SK-N-SH treated with all-trans-retinoic acid at 6 μM for 48 hours (cell line): ENCODE measurements at regions not wholly inside any gene's neighbourhood (a gene's known extent, or its start where the extent isn't known, plus 50 kb on each side); places are given as distances from the start of the nearest gene placed in this dataset.
A peak's percentile ranks its signal among the peaks of the same experiment; 100 is the strongest.

Experiments used
- ATAC-seq: fragments of 200-7000 bp; cut with Tn5 transposase; 3 replicates; pipeline ENCODE4 v1.9.1; 2020; ENCODE audit warnings: mild to moderate bottlenecking, moderate library complexity
- ARNTL ChIP-seq: fragments of 450-650 bp; formaldehyde crosslinking; IDR thresholded peaks from 2 replicates; pipeline ENCODE4 v1.5.0; 2020; ENCODE audit warnings: low read depth, mild to moderate bottlenecking, moderate library complexity, borderline replicate concordance
- BACH2 ChIP-seq: fragments of 250-450 bp; sonication (Bioruptor Pico); IDR thresholded peaks from 2 replicates; pipeline ENCODE4 v1.9.0; 2021; ENCODE audit warnings: mild to moderate bottlenecking, borderline replicate concordance
- CREB5 ChIP-seq: fragments of 250-450 bp; sonication (Bioruptor Pico); IDR thresholded peaks from 2 replicates; pipeline ENCODE4 v1.5.1; 2020; ENCODE audit warnings: low read depth, mild to moderate bottlenecking, moderate library complexity
- CSDC2 ChIP-seq: fragments of 250-450 bp; sonication (Bioruptor Pico); IDR thresholded peaks from 2 replicates; pipeline ENCODE4 v1.5.0; 2020; ENCODE audit warnings: mild to moderate bottlenecking, moderate library complexity
- CSRNP3 ChIP-seq: fragments of 250-450 bp; sonication (Bioruptor Pico); IDR thresholded peaks from 2 replicates; pipeline ENCODE4 v1.5.1; 2021; ENCODE audit warnings: mild to moderate bottlenecking, moderate library complexity
- ESRRG ChIP-seq: fragments of 250-450 bp; sonication (Bioruptor Pico); IDR thresholded peaks from 2 replicates; pipeline ENCODE4 v1.6.1; 2021; ENCODE audit warnings: mild to moderate bottlenecking
- GLIS3 ChIP-seq: fragments of 250-450 bp; sonication (Bioruptor Pico); IDR thresholded peaks from 2 replicates; pipeline ENCODE4 v1.5.0; 2020; ENCODE audit warnings: mild to moderate bottlenecking, moderate library complexity
- ISL1 ChIP-seq: fragments of 250-450 bp; sonication (Bioruptor Pico); IDR thresholded peaks from 2 replicates; pipeline ENCODE4 v2.1.2; 2022; ENCODE audit warnings: mild to moderate bottlenecking, moderate library complexity
- OSR1 ChIP-seq: fragments of 250-450 bp; sonication (Bioruptor Pico); IDR thresholded peaks from 2 replicates; pipeline ENCODE4 v1.8.0; 2022; ENCODE audit warnings: moderate library complexity, mild to moderate bottlenecking, inconsistent platforms
- PATZ1 ChIP-seq: fragments of 250-450 bp; sonication (Bioruptor Pico); IDR thresholded peaks from 2 replicates; pipeline ENCODE4 v1.8.0; 2020; ENCODE audit warnings: mild to moderate bottlenecking, moderate library complexity, borderline replicate concordance
- POU6F1 ChIP-seq: fragments of 250-450 bp; sonication (Bioruptor Pico); IDR thresholded peaks from 2 replicates; pipeline ENCODE4 v1.8.0; 2021; ENCODE audit warnings: low read depth, mild to moderate bottlenecking, moderate library complexity, borderline replicate concordance
- PPARA ChIP-seq: fragments of 250-450 bp; sonication (Bioruptor Pico); IDR thresholded peaks from 2 replicates; pipeline ENCODE4 v1.5.0; 2020; ENCODE audit warnings: mild to moderate bottlenecking, borderline replicate concordance
- RARB ChIP-seq: fragments of 250-450 bp; sonication (Bioruptor Pico); IDR thresholded peaks from 2 replicates; pipeline ENCODE4 v1.8.0; 2021; ENCODE audit warnings: mild to moderate bottlenecking, moderate library complexity
- SNAI2 ChIP-seq: fragments of 250-450 bp; sonication (Bioruptor Pico); IDR thresholded peaks from 2 replicates; pipeline ENCODE4 v1.5.0; 2020; ENCODE audit warnings: mild to moderate bottlenecking, moderate library complexity
- TCF4 ChIP-seq: fragments of 250-450 bp; sonication (Bioruptor Pico); IDR thresholded peaks from 2 replicates; pipeline ENCODE4 v1.8.0; 2021; ENCODE audit warnings: mild to moderate bottlenecking, moderate library complexity, borderline replicate concordance
- TOX ChIP-seq: fragments of 250-450 bp; sonication (Bioruptor Pico); IDR thresholded peaks from 2 replicates; pipeline ENCODE4 v1.8.0; 2021; ENCODE audit warnings: mild to moderate bottlenecking, moderate library complexity, borderline replicate concordance
- TSHZ2 ChIP-seq: fragments of 250-450 bp; sonication (Bioruptor Pico); IDR thresholded peaks from 2 replicates; pipeline ENCODE4 v1.5.0; 2020; ENCODE audit warnings: mild to moderate bottlenecking, moderate library complexity
- ZC3H10 ChIP-seq: fragments of 250-450 bp; sonication (Bioruptor Pico); IDR thresholded peaks from 2 replicates; pipeline ENCODE4 v1.5.1; 2021; ENCODE audit warnings: mild to moderate bottlenecking, moderate library complexity
- ZNF565 ChIP-seq: fragments of 450-650 bp; formaldehyde crosslinking; conservative IDR thresholded peaks from 2 replicates; pipeline ENCODE4 v1.5.0; 2020; ENCODE audit warnings: low read depth, mild to moderate bottlenecking, moderate library complexity
- ZNF70 ChIP-seq: fragments of 450-650 bp; formaldehyde crosslinking; IDR thresholded peaks from 2 replicates; pipeline ENCODE4 v1.5.0; 2020; ENCODE audit warnings: mild to moderate bottlenecking, moderate library complexity
- ZNF8 ChIP-seq: fragments of 450-650 bp; formaldehyde crosslinking; IDR thresholded peaks from 2 replicates; pipeline ENCODE4 v1.5.0; 2020; ENCODE audit warnings: mild to moderate bottlenecking, moderate library complexity

GRCh38 chr6:40854592-40854991 is 184.4 kb downstream of the UNC5CL start (continued):
- no peak for TF ChIP-seq ZC3H10

- no peak for TF ChIP-seq ARNTL (CRISPR knock-in tag)
- TF ChIP-seq TSHZ2 (CRISPR knock-in tag), result no peak
- no peak for TF ChIP-seq CSRNP3 (CRISPR knock-in tag)
- TF ChIP-seq CSDC2 (CRISPR knock-in tag), result no peak
- no peak for TF ChIP-seq ESRRG (CRISPR knock-in tag)
- no peak for TF ChIP-seq OSR1 (CRISPR knock-in tag)
- no peak for TF ChIP-seq SNAI2 (CRISPR knock-in tag)
- TF ChIP-seq ZNF8 (CRISPR knock-in tag), result no peak
- no peak for TF ChIP-seq PATZ1
- TF ChIP-seq POU6F1 (CRISPR knock-in tag), result no peak
- TF ChIP-seq TCF4, result no peak
- no peak for TF ChIP-seq PPARA
- TF ChIP-seq ZNF70, result no peak
- ATAC-seq, result 0 out of 3 replicates have a peak, but pooled peaks have one; percentile 31
Measured at GRCh38 chr6:40852779-40853373, 186.1 kb downstream of the UNC5CL start.

- no peak for TF ChIP-seq PATZ1
- no peak for TF ChIP-seq RARB
- no peak for TF ChIP-seq PPARA
- no peak for TF ChIP-seq TOX (CRISPR knock-in tag)
- TF ChIP-seq GLIS3, result no peak
- TF ChIP-seq ZNF70, result no peak
- TF ChIP-seq CSDC2 (CRISPR knock-in tag), result no peak
- no peak for TF ChIP-seq ISL1 (CRISPR knock-in tag)
- TF ChIP-seq, all 23 proteins: peak for 0
- ATAC-seq, result no peak
Measured at GRCh38 chr6:40849546-40849945, 189.5 kb downstream of the UNC5CL start.

GRCh38 chr6:40848868-40849514 is 190.0 kb downstream of the UNC5CL start:
- no peak for TF ChIP-seq CREB5
- TF ChIP-seq ZNF565 (CRISPR knock-in tag), result no peak
- TF ChIP-seq POU6F1 (CRISPR knock-in tag), result no peak
- no peak for TF ChIP-seq BACH2 (CRISPR knock-in tag)
- TF ChIP-seq GLIS3, result no peak
- no peak for TF ChIP-seq OSR1 (CRISPR knock-in tag)
- no peak for TF ChIP-seq ZNF70
- no peak for TF ChIP-seq CSDC2 (CRISPR knock-in tag)

More at GRCh38 chr6:40848868-40849514, 190.0 kb downstream of the UNC5CL start:
- ATAC-seq, result no peak
